ENCODE measurements at regions not wholly inside any gene's neighbourhood (a gene's known extent, or its start where the extent isn't known, plus 50 kb on each side); places are given as distances from the start of the nearest gene placed in this dataset.

DNA sequence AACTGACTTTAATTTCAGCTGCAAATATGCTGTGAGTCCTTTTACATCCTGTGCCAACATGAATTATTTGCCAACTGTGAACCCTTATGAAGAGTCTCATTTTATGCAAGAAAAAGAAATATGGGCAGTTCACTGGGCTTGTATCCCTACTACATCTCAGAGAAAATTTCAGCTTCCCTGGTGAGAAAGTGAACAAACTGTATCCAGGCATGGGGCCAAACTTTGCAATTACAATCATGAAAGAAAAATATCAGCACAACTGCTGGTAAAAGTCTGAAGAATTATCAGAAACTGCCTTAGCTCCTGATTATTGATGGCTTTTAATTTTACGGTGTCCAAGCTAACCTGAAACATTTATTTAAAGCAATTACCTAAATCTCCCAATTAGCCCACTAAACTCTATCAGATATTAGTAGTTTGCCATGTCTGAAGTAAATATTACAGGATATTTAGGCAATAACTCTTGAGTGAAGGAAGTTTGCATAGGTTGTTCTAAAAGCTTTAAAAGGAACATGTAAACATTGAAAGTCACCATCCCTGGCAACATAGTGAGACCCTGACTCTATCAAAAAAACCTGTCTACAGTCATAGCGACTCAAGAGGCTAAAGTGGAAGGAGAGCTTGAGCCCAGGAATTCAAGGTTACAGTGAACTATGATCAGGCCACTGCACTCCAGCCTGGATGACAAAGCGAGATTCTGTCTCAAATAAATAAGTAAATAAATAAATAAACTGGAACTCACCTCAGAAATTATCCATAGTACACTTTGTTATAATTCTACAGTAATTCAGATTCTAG is 83.9 kb upstream of the HCN1 start:
- TF ChIP-seq EP300 (conservative IDR thresholded peaks at IDR 0.05; ENCODE audit: poor library complexity, severe bottlenecking) (no peak), CTCF (IDR thresholded peaks at IDR 0.05; ENCODE audit: poor library complexity, severe bottlenecking) (no peak), RAD21 (conservative IDR thresholded peaks at IDR 0.05) (no peak), EZH2 (IDR thresholded peaks at IDR 0.05; ENCODE audit: borderline replicate concordance, insufficient read depth, low read length, poor library complexity, severe bottlenecking) (no peak), MXI1 (conservative IDR thresholded peaks at IDR 0.05; ENCODE audit: poor library complexity, severe bottlenecking) (no peak), POLR2AphosphoS5 (IDR thresholded peaks at IDR 0.05) (no peak), REST (IDR thresholded peaks at IDR 0.05; ENCODE audit: borderline replicate concordance) (no peak), SMC3 (conservative IDR thresholded peaks at IDR 0.05; ENCODE audit: poor library complexity) (no peak), TAF1 (IDR thresholded peaks at IDR 0.05; ENCODE audit: low read depth) (no peak)
